ENCODE measurements at regions not wholly inside any gene's neighbourhood (a gene's known extent, or its start where the extent isn't known, plus 50 kb on each side); places are given as distances from the start of the nearest gene placed in this dataset.

DNA sequence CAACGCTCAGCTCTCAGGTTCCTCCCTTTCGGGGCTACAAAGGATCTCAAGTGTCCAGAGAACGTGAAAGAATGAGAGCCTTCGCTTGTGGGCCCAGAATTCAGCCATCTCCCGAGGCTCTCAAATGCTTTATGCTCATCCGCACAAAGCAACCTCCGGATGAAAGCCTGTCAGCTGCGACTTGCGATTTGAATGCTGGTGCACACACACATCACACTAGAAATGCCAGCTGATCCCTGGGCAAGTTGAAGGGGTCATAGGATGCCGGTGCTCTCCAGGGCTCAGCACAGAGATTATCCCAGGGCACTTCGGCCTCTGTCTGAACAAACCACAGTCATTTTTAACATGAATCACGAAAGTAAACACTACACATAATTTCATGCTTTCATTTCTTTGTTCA lies 141.8 kb upstream of the MYT1L start:
- Histone ChIP-seq H3K36me3 (no peaks in the 10 kb centered on the region), H3K27me3 (no peaks in the 10 kb centered on the region), H3K27ac (no peak overlapping the region), H3K4me1 (no peaks in the 10 kb centered on the region), H3K4me3 (no peak overlapping the region), H3K9me3 (peaks cover 0 to 3% (median 0%) of the 10 kb centered on the region in 4 donors)
- WGBS, 2 donors: 87 to 88% methylated on average over 12 of the region's 12 CpGs
- intact Hi-C loops (cut with DNase I): no loop called here
- TF ChIP-seq CTCF (IDR thresholded peaks at IDR 0.05) (no peak), POLR2AphosphoS5 (IDR thresholded peaks at IDR 0.05) (no peak), EP300 (IDR thresholded peaks at IDR 0.05) (no peak), POLR2A (IDR thresholded peaks at IDR 0.05) (no peak)
- no peak for DNase-seq

DNA sequence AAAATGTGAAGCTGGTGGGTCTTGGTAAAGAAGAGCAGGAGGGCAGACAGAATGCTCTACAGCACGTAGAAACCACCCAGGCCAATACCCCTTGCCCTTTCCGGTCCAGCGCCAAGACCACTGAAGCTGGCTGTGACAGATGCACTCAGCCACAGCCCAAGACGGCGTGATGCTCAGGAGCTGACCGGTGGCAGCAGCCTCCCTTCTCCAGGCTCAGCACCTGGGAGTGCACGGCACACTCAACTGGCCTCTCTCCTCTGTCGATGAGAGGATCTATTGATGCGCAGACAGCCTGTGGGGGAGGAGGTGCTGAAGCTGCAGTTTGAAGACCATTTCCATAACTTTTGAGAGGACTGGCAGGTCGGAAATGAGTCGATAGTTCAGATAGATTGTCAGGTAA lies 141.0 kb upstream of the MYT1L start:
- peaks cover 0 to 3% (median 0%) of the 10 kb centered on the region in 4 donors for H3K9me3 ChIP-seq
- WGBS, 2 donors: 85 to 89% methylated on average over 11 of the region's 11 CpGs
- intact Hi-C loops (cut with DNase I): no loop called here
- H3K36me3 ChIP-seq: no peaks in the 10 kb centered on the region
- H3K27ac ChIP-seq: no peak overlapping the region
- TF ChIP-seq POLR2AphosphoS5 (IDR thresholded peaks at IDR 0.05) (no peak), CTCF (IDR thresholded peaks at IDR 0.05) (no peak), POLR2A (IDR thresholded peaks at IDR 0.05) (no peak), EP300 (IDR thresholded peaks at IDR 0.05) (no peak)
- H3K4me1 ChIP-seq: no peaks in the 10 kb centered on the region
- no peak overlapping the region for H3K4me3 ChIP-seq
- no peaks in the 10 kb centered on the region for H3K27me3 ChIP-seq
- no peak for DNase-seq

GRCh38 chr2:2466534-2466933 lies 135.5 kb upstream of the MYT1L start:
- Histone ChIP-seq H3K4me3 (no peak overlapping the region), H3K9me3 (no peaks in the 10 kb centered on the region), H3K4me1 (peaks cover 0 to 8% (median 3%) of the 10 kb centered on the region in 4 donors), H3K27me3 (no peaks in the 10 kb centered on the region), H3K36me3 (no peaks in the 10 kb centered on the region), H3K27ac (no peak overlapping the region)
- intact Hi-C loops (cut with DNase I): no loop called here
- 69 to 79% methylated on average over 9 of the region's 9 CpGs for WGBS, 2 donors
- TF ChIP-seq EP300 (IDR thresholded peaks at IDR 0.05): no peak
- TF ChIP-seq POLR2A (IDR thresholded peaks at IDR 0.05): no peak
- no peak for TF ChIP-seq CTCF (IDR thresholded peaks at IDR 0.05)
- no peak for TF ChIP-seq POLR2AphosphoS5 (IDR thresholded peaks at IDR 0.05)
- DNase-seq: no peak

DNA sequence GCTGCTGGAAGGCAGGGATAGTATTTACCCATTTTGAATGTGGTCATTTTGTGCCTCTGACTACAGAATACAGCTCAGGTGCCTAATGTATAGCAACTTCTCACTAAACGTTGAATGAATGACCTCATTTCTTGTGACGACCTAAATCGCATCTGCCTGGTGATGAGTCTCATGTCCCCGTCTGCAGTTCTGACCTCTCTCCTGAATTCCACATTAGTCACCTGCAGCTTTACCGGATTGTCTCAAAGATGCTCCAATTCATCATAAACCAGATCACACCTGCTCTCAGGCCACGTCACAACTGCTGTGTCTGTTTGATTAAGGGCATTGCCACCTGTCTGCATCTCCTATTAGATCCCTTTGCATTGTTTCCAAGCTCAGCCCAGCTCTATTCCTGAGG lies 133.6 kb upstream of the MYT1L start:
- no peaks in the 10 kb centered on the region for H3K27me3 ChIP-seq
- H3K4me3 ChIP-seq: peak overlapping the region in 3 of 4 donors; percentile 15 to 30 (median 21)
- 74% methylated on average over 6 of the region's 6 CpGs for WGBS, 2 donors
- no peak overlapping the region for H3K27ac ChIP-seq
- no peak for DNase-seq
- no peaks in the 10 kb centered on the region for H3K36me3 ChIP-seq
- TF ChIP-seq CTCF (IDR thresholded peaks at IDR 0.05): no peak
- TF ChIP-seq EP300 (IDR thresholded peaks at IDR 0.05): no peak
- intact Hi-C loops (cut with DNase I): no loop called here
- no peaks in the 10 kb centered on the region for H3K9me3 ChIP-seq
- H3K4me1 ChIP-seq: peaks cover 0 to 8% (median 3%) of the 10 kb centered on the region in 4 donors

- Histone ChIP-seq H3K27ac (no peak overlapping the region), H3K4me3 (peak overlapping the region in 3 of 4 donors; percentile 15 to 30 (median 21)), H3K36me3 (no peaks in the 10 kb centered on the region), H3K27me3 (no peaks in the 10 kb centered on the region), H3K4me1 (peaks cover 0 to 8% (median 3%) of the 10 kb centered on the region in 4 donors), H3K9me3 (no peaks in the 10 kb centered on the region)
- peak; percentile 71 for DNase-seq
- 50 to 79% methylated on average over 12 of the region's 12 CpGs for WGBS, 2 donors
- TF ChIP-seq POLR2A (IDR thresholded peaks at IDR 0.05): no peak
- TF ChIP-seq POLR2AphosphoS5 (IDR thresholded peaks at IDR 0.05): peak in 2 of 4 donors; percentile 53 to 66
- intact Hi-C loops (cut with DNase I): no loop called here
Observed at GRCh38 chr2:2464094-2464493, 133.0 kb upstream of the MYT1L start.

Measured in sigmoid colon (tissue), 6 donors.